ENCODE measurements at regions not wholly inside any gene's neighbourhood (a gene's known extent, or its start where the extent isn't known, plus 50 kb on each side); places are given as distances from the start of the nearest gene placed in this dataset.

GRCh38 chr15:62599791-62600777, 435.0 kb upstream of the C2CD4B start:
- intact Hi-C loops (cut with micrococcal nuclease) = no loop called here
- Mint-ChIP-seq H3K36me3 (ENCODE audit: low read depth) (no peaks in the 10 kb centered on the region), H3K4me1 (no peaks in the 10 kb centered on the region), H3K27ac (no peak overlapping the region), H3K9me3 (no peaks in the 10 kb centered on the region), H3K4me3 (no peak overlapping the region), H3K27me3 (peaks cover 4% of the 10 kb centered on the region)
- CTCF ChIA-PET = no interaction called here
- TF ChIP-seq CTCF (IDR thresholded peaks at IDR 0.05) = no peak
- DNase-seq (no peak), ATAC-seq (ENCODE audit: low read depth) (no peak)
- POLR2A ChIA-PET = no interaction called here

GRCh38 chr15:62601777-62602545, 436.9 kb upstream of the C2CD4B start:
- Mint-ChIP-seq H3K4me3 (no peak overlapping the region), H3K36me3 (ENCODE audit: low read depth) (no peaks in the 10 kb centered on the region), H3K4me1 (no peaks in the 10 kb centered on the region), H3K27me3 (peaks cover 2% of the 10 kb centered on the region), H3K27ac (no peak overlapping the region), H3K9me3 (no peaks in the 10 kb centered on the region)
- ATAC-seq (ENCODE audit: low read depth) = no peak
- DNase-seq = no peak
- ChIA-PET CTCF (no interaction called here), POLR2A (no interaction called here)
- intact Hi-C loops (cut with micrococcal nuclease) = no loop called here
- no peak for TF ChIP-seq CTCF (IDR thresholded peaks at IDR 0.05)

- POLR2A ChIA-PET = no interaction called here
- no peaks in the 10 kb centered on the region for H3K4me1 Mint-ChIP-seq
Observed at GRCh38 chr15:62603742-62604141, 438.7 kb upstream of the C2CD4B start.

GRCh38 chr15:62605282-62605681, 437.3 kb upstream of the TPM1 start:
- no peak for ATAC-seq (ENCODE audit: low read depth)
- intact Hi-C loops (cut with micrococcal nuclease) = no loop called here
- no peak overlapping the region for H3K27ac Mint-ChIP-seq

More at GRCh38 chr15:62603742-62604141, 438.7 kb upstream of the C2CD4B start:
- CTCF ChIA-PET = no interaction called here
- H3K27ac Mint-ChIP-seq = no peak overlapping the region
- intact Hi-C loops (cut with micrococcal nuclease) = no loop called here
- no peak for TF ChIP-seq CTCF (IDR thresholded peaks at IDR 0.05)
- H3K36me3 Mint-ChIP-seq (ENCODE audit: low read depth) = no peaks in the 10 kb centered on the region
- no peak for DNase-seq
- H3K27me3 Mint-ChIP-seq = peaks cover 4% of the 10 kb centered on the region
- no peak for ATAC-seq (ENCODE audit: low read depth)
- no peaks in the 10 kb centered on the region for H3K9me3 Mint-ChIP-seq
- no peak overlapping the region for H3K4me3 Mint-ChIP-seq

More at GRCh38 chr15:62605282-62605681, 437.3 kb upstream of the TPM1 start:
- no peaks in the 10 kb centered on the region for H3K4me1 Mint-ChIP-seq
- peaks cover 5% of the 10 kb centered on the region for H3K27me3 Mint-ChIP-seq
- ChIA-PET POLR2A (no interaction called here), CTCF (no interaction called here)
- no peak overlapping the region for H3K4me3 Mint-ChIP-seq
- TF ChIP-seq CTCF (IDR thresholded peaks at IDR 0.05) = no peak
- H3K9me3 Mint-ChIP-seq = no peaks in the 10 kb centered on the region
- DNase-seq = no peak
- no peaks in the 10 kb centered on the region for H3K36me3 Mint-ChIP-seq (ENCODE audit: low read depth)
